Colon (tissue), 2 donors: ENCODE measurements at regions not wholly inside any gene's neighbourhood (a gene's known extent, or its start where the extent isn't known, plus 50 kb on each side); places are given as distances from the start of the nearest gene placed in this dataset.

Experiments
- FAIRE-seq: peaks from 2 replicates; lab custom pipeline; 2012; peaks lifted over from hg19 to GRCh38; lab: Jason Lieb, UNC
- donor health status: control.
- donor health status: control.

GRCh38 chr3:82276992-82277391 is 515.5 kb upstream of the GBE1 start:
- FAIRE-seq, result no peak

DNA sequence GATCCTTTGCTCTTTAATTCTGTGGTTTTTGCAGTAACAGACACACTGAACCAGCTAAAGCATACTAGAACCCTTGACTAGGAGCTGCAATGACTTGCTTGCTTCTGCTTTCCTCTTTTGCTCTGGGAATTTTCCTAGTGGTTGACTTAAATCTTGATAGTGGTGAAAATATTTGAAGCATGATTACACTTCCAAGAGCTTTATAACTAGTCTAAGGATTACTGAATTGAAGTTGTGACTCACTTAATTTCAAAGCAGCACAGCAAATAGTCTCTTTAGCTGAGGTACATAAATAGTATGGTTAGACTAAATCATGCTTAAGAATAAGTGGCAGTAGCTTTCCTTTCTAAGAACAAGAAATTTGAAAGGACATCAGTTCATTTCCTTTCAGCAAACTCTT is 513.5 kb upstream of the GBE1 start:
- FAIRE-seq, result no peak

DNA sequence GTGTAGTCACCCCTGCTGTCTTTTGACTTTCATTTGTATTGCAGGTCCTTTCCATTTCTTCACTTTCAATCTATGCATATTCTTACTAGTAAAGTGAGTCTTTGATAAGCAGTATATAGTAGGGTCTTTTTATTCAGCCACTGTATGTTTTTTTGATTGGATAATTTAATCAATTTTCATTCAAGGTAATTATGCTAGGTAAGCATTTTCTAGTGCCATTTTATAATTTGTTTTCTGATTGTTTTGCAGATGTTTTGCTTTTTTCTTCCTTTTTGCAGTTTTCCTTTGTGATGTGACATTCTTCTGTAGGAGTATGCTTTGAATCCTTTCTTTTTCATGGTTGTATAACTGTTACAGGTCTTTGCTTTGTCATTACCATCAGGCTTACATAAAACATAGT is 504.3 kb upstream of the GBE1 start:
- FAIRE-seq, result no peak

- no peak for FAIRE-seq
Measured at GRCh38 chr3:82262193-82262592, 500.7 kb upstream of the GBE1 start.

DNA sequence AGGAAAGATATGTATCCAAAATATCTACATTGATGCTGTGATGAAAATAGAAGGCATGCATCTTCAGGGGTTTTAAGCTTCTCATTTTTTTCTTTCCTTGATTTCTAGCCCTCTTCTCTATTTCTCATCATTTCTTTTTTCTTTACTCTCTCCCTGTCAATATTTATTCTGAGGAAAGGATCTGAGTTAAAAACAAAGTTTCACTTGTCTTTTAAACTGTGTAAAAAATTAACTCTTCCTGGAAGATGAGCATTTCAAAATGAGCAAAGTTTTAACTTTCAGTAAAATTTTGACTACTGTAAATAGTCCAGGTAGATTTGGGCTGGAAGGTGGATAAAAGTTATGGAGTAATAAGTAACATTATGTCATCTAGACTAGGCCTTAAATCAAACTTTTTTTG is 500.2 kb upstream of the GBE1 start:
- FAIRE-seq, result no peak

DNA sequence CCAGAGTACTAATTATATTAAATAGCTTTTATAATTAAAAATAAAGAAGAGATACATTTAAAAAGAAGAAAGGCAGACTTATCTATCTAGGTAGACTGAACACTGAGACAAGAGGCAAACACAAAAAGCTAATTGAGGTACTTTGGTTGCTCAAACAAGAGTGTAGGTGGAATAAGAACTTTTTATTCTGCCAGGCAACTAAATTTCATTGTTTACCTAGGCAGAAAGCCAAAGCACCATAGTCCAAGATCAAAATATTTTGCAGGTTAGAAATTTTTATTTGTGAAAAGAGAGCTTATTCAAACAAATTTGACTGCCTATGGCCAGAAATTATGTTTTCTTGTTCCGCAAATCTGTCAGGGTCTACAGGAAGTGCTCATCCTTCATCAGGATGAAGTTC is 499.6 kb upstream of the GBE1 start:
- FAIRE-seq, result no peak

- FAIRE-seq, result no peak
Measured at GRCh38 chr3:82259994-82260393, 498.5 kb upstream of the GBE1 start.

DNA sequence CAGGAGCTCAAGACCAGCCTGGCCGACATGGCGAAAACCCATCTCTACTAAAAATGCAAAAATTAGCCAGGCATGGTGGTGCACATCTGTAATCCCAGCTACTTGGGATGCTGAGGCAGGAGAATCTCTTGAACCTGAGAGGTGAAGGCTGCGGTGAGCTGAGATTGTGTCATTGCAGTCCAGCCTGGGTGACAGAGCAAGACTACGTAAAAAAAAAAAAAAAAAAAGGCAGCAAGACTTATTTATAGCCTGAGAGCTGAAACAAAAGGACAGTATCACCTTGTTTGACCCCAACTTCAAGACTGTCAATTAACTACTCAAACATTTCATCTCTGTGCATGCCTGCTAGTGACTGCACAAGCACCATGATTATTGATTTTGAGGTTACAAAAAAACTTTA is 478.9 kb upstream of the GBE1 start:
- no peak for FAIRE-seq

- no peak for FAIRE-seq
Measured at GRCh38 chr3:82236257-82236656, 474.8 kb upstream of the GBE1 start.

- FAIRE-seq, result no peak
Measured at GRCh38 chr3:82229397-82229796, 468.0 kb upstream of the GBE1 start.

GRCh38 chr3:82224661-82225060 is 463.2 kb upstream of the GBE1 start:
- no peak for FAIRE-seq

GRCh38 chr3:82222401-82222800 is 461.0 kb upstream of the GBE1 start:
- no peak for FAIRE-seq

- FAIRE-seq, result no peak
Measured at GRCh38 chr3:82217571-82217970, 456.1 kb upstream of the GBE1 start.

- FAIRE-seq, result no peak
Measured at GRCh38 chr3:82208002-82208710, 446.7 kb upstream of the GBE1 start.

DNA sequence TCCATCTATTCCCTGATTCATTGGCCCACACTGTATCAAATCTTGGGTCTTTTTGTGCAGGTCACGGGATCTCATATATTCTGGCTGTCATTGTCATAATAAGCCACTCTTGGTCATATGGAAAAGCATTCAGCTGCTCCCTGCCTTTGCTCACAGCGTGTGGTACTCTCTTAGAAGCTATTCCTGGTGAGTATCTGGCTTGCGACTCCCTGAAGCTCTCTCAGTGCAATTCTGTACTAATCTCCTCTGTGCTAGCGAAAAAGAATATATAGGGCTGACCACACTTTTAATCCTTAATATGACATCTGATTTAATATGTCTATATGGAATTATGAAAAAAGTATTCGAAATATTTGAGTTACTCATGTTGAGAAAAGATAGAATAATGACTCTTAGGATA is 440.8 kb upstream of the GBE1 start:
- no peak for FAIRE-seq

DNA sequence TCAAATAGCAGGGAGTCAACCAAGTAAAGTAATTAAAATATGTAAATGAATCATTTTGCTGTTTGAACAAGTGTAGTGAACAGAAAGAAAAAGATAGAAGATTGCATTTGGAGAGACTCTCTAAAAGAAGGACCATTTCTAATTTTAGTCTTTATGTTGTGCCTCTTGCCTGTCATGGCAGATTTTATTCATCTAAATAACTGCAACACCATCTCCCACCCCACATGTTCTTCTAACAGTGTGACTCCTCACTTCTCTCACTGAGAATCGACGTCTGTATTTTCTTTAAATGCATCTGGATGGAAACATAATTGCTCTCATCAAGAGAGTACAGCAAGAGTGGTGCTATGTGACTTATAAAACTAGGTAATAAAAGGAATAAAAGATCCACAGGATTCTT is 439.9 kb upstream of the GBE1 start:
- no peak for FAIRE-seq

GRCh38 chr3:82198009-82198408 is 436.6 kb upstream of the GBE1 start:
- FAIRE-seq, result no peak

- FAIRE-seq, result no peak
Measured at GRCh38 chr3:82196645-82197044, 435.2 kb upstream of the GBE1 start.

DNA sequence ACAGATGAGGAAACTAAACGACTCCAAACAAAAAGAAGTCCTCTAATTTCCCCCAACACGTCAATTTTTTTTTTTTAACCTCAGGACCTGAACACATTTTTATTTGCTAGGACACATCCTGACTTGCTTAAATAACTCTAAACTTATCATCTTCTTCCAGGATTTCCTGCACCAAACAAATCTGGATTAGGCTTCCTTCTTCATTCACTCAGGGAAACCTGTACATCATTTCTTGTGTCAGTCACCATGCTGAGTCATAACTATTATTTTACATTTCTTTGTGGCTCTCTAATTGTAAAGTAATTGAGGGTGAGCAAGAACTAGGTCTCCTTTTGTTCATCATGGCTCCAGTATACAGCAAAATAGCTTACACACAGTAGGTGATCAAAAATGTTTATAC is 433.4 kb upstream of the GBE1 start:
- FAIRE-seq, result no peak

DNA sequence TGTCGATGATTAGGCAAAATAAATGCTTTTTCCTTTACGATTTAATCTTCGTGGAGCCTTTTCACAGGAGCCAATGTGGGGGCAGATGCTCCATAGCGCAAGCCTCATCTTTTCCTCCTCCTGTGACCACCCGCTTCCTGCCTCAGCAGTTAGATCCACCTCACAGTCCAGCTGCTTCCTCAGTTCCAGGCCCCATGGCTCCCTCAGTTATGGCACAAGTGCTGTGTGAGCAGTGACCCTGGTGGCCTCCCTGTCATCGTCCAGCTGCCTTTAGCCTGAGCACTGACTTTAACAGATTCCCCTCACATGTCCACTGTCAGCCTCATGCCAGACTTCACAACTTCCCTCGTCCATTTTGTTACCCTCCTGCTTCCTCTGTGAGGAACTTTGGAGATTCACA is 424.6 kb upstream of the GBE1 start:
- FAIRE-seq, result no peak

DNA sequence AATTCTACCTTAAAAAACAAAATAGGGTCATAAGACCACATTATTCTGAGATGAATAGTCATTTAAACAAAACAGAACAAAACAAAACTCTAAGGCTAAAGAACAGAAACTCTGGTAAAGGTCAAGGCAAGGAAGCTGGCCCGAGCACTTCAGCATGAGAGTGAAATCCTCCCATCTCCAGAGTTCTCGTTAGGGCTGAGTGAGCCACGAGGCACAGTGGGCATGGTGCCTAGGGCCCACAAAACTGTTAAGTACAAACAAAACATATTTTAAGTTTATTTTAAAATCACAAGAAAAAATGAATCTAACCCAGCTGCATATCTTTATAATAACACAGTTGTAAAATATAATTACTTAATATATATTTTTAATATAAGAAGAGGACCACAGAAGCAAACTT is 417.8 kb upstream of the GBE1 start:
- no peak for FAIRE-seq

DNA sequence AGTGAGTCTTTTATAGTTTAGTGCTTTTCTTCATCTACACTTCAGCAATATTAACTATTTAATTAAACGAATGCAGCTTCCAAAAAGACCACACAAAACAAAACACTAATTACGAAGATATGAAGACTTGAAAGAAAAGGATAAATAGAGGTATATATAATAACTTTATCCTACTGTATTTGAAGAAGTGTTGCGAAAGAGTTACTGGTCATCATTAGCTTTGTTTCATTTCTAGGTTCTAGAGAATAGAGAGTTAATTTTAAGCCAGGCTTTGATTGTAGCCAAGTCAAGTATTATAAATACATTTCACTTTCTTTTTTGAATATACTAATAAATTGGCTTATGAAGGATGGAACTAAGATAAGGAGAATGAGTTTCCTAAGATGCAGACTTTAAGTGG is 416.8 kb upstream of the GBE1 start:
- no peak for FAIRE-seq

DNA sequence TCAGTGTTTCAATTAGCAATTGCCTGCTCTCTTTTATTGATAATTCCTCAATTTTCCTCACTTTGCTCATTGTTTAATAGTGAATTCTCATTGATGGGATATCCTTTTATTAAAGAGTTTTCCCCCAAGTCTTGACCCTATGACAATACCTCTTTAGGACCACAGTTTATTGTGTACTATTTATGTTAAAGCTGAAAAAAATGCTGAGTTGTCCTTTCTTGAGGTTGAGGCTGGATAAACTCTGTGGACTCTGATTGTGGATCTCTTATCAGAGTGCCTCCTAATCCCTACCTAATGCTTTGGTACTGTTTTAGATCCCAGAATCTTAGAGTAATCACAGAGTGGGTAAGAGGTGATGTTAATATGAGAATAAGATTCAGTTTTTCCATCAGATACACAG is 416.3 kb upstream of the GBE1 start:
- FAIRE-seq, result no peak

GRCh38 chr3:82165266-82165665 is 403.8 kb upstream of the GBE1 start:
- FAIRE-seq, result no peak
